Stimulated activated CD8-positive, alpha-beta memory T cell treated with anti-CD3 and anti-CD28 coated beads, Interleukin-4, amount 100 ng/mL, for 24 hours (primary cell): ENCODE measurements at regions not wholly inside any gene's neighbourhood (a gene's known extent, or its start where the extent isn't known, plus 50 kb on each side); places are given as distances from the start of the nearest gene placed in this dataset.
"Not testable (repeated sequence)": the region's sequence is repeated elsewhere in the genome, so short reads cannot be mapped to it uniquely, and the experiment has no call there.

Experiments
- DNase-seq: peaks from one replicate; pipeline ENCODE4 v3.0.0-alpha.2; 2020; ENCODE audit warnings: low read depth

DNA sequence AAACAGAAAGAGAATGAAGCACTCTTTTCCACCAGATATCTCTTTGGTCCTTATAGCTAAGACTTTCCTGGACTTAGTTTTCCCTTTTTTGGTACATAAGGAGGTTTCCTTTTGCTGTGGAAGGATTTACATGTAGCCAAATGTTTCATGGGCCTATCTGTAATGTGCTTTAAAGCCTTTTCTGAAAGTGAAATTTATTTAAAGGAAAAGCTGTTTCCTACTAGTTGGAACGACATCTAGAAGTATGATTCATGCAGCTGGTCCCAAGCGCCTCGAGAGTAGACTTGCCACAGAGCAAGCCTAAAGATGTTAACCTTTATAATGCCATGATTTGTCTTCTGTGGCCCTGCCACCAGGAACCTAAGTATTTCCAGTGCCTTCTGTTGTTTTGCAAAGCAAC is 390.3 kb downstream of the DLEU7 start:
- no peak for DNase-seq

DNA sequence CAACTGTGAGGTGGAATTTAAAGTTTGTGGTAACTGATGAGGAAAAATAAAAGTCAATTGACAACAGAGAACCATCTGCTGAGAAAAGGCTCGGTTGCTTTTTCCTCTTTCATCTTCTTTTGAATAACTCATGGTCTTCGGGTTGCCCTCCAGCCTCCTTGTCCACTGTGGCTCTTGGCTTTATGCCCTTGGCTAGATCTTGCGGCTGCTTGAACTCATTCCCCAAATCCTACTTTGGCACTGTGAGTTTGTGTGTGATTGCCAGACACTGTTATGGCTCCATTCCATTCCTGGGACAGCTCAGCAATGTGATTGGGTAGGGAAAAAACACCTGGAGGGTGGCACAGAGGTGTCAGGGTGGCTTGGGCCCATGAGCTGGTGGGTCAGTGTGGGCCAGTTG is 387.4 kb downstream of the DLEU7 start:
- no peak for DNase-seq

DNA sequence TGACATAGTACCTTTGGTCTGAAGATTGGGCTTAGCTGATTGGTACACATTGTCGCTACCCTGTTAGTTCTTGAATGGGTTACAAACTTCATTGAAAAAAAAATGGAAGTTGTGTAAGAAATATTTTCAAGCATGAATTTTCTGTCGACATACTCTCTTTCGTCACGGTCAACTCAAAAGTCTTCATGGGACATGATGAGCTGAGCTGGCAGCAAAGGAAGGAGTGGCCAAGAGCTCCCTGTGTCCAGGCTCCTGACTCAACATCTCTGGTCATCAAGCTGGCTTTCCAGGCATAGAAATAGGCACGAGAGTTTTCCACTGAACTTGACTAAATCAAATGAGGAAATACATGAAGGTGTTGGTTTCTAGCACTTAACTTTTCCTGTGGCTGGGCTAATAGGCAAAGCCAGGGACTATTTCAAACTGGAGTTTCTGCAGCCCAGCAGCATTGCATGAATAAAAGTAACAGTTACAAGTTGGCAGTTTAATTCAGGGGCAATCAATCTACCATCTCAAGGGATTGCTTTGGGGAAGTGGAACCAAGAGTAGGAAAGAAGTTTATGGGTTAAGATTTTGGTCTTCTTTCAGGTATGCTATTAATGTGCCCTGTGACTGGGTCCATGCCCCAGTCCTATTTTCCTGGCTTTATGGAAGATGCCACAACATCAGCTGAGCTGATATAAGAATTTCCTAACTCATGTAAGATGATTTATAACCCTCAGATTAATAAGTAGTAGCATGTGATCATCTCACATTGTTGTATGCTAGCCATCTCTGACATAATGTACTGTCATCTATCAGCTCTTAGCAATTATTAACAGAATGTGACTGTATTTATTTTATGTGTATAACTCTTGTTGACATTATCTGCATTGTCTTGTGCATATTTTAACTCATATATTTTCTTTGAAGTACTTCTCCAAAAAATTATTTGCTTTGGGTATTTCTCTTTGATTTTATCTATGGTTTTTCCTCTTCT is 385.8 kb downstream of the DLEU7 start:
- DNase-seq = no peak

DNA sequence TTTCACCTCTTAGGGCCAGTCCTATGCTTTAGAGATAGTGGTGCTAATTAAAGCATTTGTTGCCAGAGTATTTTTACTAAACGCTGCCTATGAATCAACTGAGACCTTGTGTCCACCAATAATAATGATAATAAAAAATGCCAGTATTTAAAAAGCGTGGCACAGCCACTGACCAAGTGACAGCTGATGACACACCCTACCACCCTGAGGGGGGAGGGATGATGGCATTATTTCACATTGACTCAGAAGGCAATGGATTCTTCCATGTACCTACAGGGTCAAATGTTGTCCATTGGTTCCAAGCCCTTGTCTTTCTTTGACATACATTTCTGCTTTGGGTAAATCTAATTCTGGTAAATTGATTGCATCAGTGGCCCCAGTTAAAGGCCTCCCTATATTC is 384.4 kb downstream of the DLEU7 start:
- no peak for DNase-seq

DNA sequence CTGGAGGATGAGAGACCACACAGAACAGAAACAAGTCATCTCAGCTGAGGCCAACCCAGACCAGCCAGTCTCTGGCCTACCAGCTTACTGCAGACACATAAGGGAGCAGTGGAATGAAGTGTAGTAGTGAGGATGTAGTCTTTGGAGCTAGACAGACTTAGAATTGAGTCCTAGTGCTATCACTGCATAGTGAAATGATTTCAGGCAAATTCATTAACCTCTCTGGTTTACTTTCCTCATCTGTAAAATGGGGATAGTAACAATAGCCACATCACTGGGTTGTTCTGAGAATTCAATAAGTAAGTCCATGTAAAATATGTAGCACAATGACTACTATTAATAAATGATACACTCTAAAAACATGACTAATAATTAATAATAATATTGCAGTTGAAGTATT is 383.8 kb downstream of the DLEU7 start:
- no peak for DNase-seq

DNA sequence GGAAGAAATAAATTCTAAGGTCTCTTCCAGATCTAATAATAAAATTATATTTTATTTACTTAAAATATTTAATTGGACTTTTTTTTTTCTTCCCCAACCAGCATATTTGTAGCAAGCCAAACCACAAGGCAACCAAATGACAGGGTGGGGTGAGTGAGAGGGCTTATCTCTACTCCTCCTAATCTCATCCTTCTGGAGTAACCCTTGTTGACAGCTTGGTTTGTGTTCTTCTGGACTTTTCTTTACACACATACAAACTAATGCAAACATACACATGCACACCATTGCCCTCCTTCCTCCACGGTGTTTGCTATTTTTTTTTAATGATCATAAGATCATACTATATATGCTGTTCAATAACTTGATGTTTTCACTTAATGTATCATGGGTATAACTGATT is 383.1 kb downstream of the DLEU7 start:
- no peak for DNase-seq

DNA sequence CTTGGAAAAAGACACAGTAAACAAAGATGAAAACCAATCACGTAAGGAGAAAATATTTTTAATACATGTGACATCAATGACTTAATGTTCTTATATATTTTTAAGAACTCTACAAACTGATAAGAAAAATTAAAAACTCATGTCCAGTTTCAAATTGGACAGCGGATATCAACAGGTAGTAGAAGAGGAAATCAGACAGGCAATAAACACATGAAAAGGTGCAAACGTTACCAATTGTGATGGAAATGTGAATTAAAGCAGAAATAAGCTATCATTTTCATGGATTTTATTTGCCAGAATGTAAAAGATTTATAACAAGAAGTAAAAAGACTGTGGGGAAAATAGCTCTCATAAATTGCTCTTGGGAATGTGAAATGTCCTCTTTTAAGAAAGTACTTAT is 382.3 kb downstream of the DLEU7 start:
- no peak for DNase-seq

DNA sequence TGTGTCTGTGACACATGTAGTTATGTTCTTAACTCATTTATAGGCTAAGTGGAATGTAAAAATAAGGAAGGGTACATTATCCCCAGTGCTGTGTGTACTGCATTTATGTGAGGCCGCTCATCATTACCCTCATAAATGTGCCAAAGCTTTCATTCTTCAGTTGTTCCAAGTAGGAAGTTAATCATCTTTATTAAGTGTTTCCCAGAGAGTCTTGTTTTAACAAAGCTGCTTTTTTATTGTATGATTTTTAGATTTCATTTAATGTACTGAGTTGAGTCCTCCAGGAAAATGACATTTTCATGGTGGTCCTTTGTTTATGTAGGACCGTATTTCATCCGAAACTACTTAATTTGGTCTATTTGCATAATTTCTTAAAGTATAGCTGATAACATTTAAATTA is 379.8 kb downstream of the DLEU7 start:
- no peak for DNase-seq

DNA sequence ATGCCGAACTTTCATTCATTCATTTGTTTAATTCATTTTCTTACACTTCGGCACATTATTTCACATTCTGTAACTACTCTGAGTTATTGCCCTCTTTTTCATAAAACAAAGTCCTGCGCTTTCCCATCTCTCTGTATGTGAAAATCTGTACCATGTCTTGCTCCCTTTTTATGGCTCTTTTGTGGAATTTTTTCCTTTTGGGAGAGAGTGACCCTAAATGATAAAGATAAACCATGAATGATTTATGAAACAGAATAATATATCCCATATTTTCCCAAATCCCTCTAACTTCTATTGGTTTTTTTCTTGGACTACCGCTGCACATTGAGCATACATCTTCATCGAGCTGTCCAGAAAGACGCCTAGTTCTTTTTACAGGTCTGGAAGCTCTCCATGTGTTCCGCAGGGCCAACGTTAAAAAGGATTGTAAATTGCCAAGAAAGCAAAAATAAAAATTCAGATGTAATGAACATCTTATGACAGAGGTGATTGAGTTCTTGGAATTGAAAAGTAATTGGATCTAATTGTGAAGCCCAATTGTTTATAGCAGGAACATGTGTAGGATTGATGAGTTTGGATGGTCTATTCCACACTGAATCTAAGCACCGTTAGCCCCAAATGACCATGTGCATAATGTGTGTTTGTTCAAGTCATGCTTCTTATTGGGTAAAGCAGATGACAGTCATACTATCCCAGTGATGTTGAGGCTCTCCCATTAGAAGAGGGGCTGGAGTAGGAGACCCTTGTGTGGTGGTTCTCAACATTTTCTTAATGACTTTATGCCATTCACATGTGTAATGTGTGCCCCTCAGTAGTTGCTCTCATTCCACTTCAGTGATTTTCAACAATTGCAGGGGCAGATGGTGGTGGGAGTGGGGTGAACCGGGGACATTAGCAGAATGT is 378.9 kb downstream of the DLEU7 start:
- no peak for DNase-seq

DNA sequence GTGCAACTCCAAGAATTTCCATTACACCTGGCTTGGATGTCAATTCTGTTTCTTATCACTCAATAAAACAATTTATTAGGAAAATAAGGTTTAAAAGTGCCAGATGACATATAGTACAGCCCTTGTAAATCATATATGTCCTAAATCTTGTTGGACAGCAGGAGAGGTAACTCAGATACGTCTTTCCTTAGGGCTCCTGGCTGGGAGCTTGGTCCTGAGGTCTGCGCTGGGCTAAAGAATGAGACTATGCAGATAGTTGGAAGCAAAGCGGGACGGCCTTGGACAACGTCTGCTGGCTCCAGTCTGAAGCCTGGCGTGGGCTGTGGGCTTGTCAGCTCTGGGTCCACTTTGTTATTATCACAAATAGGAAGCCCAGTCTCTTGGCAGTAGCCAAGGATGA is 377.0 kb downstream of the DLEU7 start:
- no peak for DNase-seq

DNA sequence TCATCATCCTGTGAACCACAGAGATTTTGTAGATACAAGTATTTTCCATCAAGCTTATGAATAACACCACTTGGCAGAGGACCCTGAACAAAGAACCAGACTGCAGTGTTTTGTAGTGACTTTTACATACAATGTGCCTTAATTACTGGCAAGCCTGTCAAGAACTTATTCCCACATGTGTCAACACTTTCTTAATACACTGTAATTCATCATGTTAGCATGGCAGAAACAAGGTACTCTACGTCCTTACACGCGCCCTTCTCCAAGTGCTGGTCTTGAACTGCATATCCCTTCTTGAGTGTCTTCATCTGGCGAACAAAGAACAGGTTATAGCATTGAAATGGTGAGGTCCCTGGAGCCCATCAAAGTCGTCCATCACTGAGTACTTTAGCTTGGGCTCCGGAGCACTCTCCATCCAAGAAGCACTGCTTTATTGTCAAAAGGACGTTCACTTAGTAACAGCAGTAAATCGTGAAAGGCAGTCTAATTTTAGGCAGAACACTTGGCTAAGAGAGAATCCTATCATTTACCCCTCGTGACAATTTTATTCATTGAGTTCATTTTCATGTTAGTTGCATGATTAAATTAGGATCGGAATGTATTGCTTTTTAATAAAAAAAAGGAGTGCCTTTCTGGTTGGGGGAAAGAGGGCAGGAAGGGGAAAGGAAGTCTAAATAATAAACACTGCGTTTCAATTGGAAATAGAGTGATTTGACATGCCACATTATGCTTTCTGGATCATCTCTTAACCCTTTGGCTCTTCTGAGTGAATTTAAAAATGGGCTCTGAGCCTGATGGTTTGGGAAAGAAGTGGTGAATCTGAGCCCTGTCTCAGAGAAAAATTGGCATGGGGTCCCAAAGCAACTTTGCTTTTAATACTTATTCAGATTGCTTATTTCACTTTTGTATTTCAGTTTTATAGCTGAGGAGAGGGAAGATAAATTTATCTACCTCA is 376.1 kb downstream of the DLEU7 start:
- DNase-seq = no peak

DNA sequence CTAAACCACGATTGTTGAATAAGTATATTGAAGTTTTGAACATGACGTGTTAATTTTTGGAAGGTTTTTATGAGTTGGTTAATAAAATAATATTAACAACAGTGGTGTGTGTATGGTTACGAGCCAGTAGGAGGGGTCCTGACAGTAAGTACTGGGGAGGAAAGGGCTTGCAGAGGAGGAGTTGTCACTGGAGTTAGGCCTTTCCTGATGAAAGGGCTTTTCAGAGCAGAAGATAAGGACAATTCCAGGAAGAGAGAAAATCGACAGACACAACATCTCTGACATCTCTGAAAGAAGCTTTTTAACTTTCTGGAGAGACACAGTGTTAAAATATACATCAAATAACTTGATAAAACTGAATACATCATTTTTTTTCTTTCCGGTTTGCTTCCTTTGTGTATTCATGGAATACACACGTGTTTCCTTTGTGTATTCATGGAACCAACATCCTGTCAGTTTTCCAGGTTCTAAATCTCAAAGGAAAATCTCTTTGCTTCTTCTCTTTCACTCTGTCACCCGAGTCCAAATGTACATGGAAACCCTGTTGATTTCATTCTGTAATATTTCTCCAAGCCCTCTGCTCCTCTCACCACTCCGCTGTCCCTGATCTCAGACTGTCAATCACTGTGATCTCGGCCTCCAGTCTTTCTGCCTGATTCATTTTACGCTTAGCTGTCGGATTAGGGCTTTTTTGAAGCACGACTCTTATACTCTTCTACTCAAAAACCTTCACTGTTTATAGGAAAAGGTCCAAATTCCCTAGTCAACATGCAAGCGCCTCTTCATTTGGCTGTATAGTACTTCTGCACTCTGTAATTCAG is 374.4 kb downstream of the DLEU7 start:
- no peak for DNase-seq

DNA sequence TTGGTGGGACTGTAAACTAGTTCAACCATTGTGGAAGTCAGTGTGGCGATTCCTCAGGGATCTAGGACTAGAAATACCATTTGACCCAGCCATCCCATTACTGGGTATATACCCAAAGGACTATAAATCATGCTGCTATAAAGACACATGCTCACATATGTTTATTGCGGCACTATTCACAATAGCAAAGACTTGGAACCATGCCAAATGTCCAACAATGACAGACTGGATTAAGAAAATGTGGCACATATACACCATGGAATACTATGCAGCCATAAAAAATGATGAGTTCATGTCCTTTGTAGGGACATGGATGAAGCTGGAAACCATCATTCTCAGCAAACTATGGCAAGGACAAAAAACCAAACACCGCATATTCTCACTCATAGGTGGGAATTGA is 370.4 kb downstream of the DLEU7 start:
- not testable (repeated sequence) for DNase-seq

DNA sequence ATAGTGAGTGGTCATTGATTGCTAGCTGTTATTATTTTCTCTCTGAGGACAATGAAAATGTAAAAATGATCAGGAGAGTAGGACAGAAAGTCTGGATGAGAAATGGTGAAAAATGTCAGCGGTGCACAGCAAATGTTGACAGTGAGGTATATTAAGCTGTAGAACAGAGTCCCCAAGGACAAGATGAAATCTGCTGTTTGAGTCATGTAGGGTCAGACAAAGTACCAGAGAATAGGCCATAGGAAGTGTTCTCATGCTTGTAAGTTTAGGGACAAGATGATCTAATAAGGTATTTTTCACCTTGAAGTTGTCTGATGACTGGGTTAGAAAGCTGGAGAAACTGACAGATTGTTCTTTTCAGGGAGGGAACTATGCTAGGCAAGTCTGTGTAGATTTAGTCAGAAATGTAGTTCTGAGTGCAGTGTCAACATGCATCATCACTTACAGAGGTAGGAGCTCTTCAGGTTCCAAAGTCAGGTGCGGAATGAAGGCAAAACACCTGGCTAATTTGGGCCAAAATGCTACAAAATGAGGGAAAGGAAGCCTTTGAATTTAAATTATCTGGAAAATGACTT is 369.3 kb downstream of the DLEU7 start:
- DNase-seq = no peak

DNA sequence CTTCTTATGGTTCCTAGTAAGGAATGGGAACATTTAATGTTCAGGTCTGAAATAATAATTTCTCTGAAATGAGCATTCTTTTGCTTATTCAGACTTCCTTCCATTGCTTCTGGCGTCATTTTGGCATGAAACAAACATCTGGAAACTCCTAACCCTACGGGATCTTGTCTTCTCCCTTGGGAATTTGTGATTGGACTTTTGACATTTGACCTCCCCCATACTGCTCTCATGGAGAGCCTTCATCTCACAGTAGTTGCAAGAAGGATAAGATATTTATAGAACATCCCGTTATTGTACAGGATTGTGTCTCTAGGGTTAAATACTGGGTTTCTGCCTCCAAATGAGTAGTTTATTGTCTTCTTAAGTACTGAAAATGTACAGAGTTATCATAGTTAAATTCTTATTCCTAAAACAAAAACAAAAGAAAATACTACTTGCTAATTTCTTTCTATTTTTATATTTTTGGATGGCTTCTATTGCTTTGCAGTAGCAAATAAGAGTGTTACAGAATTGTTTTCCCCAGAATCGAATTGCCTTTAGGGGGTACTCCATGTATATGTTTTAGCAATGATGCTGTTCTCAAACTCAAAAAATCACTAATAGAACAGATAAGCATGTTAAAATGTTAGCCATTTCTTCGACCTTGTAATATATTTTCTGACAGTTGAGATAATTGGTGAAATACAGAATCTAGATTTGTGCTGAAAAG is 366.8 kb downstream of the DLEU7 start:
- DNase-seq = no peak

DNA sequence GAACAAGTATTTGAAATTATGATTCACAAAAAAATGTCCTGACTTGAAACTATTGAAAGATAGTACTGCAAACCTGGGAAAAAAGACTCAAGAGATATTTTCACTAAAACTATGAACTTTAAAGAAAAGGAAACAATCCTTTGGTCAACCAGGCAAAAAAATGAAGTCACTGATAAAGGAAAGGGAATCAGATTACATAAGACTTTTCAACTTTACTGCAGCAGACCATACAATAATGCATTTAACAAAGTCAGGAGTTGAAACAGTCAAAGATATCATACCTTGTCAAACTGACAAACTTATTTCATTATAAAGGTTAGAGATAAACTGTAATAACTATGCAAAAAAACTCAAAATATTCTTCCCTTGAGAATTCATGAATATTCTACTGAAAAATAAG is 361.6 kb downstream of the DLEU7 start:
- DNase-seq = no peak

DNA sequence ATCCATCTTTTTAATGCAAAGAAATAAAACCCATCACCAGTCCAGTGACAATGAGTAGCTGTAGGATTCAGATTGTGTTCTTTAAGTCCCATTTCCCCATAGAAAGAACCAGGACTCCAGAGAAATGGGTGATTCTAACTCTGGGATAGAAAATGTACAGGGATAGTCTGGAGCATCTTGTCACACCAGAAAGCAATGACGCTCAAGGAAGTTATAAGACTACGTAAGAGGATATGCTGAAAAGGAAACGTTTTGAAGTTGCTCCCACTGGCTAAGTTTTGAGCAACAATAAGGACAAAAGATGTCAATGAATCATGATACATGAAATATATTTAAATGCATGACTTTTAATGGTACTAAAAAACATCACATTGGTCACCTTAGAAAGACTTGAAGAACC is 360.1 kb downstream of the DLEU7 start:
- no peak for DNase-seq

DNA sequence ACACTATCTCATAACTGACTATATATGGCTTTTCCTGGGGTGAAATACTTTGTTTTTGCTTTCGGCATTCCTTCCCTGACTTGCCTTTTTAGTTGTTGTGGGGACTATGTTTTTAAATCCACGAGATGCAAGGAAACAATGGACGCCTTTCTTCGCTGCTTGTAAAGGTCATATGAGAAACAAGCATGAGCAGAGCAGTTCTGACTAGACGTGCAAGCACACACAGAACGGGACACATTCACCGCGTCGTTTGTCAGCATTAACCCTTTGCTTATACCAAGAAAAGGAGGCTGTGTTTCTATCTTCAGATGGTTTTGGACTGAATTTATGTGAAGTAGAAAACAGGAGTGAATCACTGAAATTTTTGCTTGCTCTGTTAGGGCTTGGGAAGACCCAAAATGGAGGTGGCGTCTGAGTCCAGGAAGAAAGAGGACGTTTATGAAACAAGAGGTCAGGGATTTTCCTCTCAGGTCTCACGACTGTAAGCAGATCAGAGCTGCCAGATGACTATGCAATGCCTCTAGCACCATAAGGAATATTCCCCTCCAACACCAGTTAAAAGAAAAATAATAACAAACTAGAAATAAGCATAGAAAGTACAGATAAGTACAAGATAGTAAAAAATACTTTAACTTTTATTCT is 358.9 kb downstream of the DLEU7 start:
- no peak for DNase-seq
